Epithelial cell of esophagus (primary cell): ENCODE measurements at regions not wholly inside any gene's neighbourhood (a gene's known extent, or its start where the extent isn't known, plus 50 kb on each side); places are given as distances from the start of the nearest gene placed in this dataset.
A peak's percentile ranks its signal among the peaks of the same experiment; 100 is the strongest.

ENCODE experiments used
- DNase-seq: peaks from one replicate; pipeline ENCODE4 v3.0.0; 2010; ENCODE audit warnings: low read depth
- H3K4me3 ChIP-seq: 2 replicates; pipeline ENCODE4 v1.5.1; 2011; ENCODE audit warnings: mild to moderate bottlenecking, low read length, control low read depth
- CTCF ChIP-seq: IDR thresholded peaks from 2 replicates; pipeline ENCODE4 v1.5.1; 2011; ENCODE audit warnings: low read depth, mild to moderate bottlenecking, low read length, control low read depth, inconsistent platforms; ENCODE audit not compliant: insufficient read depth; ENCODE audit errors: missing control alignments

GRCh38 chr15:69529961-69530633 lies 77.5 kb downstream of the RPLP1 start:
- H3K4me3 ChIP-seq, result no peak overlapping the region
- no peak for TF ChIP-seq CTCF
- DNase-seq, result no peak

- no peak overlapping the region for H3K4me3 ChIP-seq
- TF ChIP-seq CTCF, result no peak
- peak; percentile 11 for DNase-seq
Measured at GRCh38 chr15:69530991-69531664, 78.5 kb downstream of the RPLP1 start.

GRCh38 chr15:69531665-69532027 lies 79.0 kb downstream of the RPLP1 start:
- DNase-seq, result no peak
- no peak for TF ChIP-seq CTCF
- H3K4me3 ChIP-seq, result no peak overlapping the region

GRCh38 chr15:69532066-69532465 lies 79.4 kb downstream of the RPLP1 start:
- DNase-seq, result no peak
- TF ChIP-seq CTCF, result no peak
- H3K4me3 ChIP-seq, result no peak overlapping the region

- no peak overlapping the region for H3K4me3 ChIP-seq
- TF ChIP-seq CTCF, result no peak
- DNase-seq, result no peak
Measured at GRCh38 chr15:69532856-69533255, 80.2 kb downstream of the RPLP1 start.

GRCh38 chr15:69533522-69533921 lies 80.9 kb downstream of the RPLP1 start:
- DNase-seq, result no peak
- H3K4me3 ChIP-seq, result no peak overlapping the region
- TF ChIP-seq CTCF, result no peak
